DND-41 (cell line): ENCODE measurements at regions not wholly inside any gene's neighbourhood (a gene's known extent, or its start where the extent isn't known, plus 50 kb on each side); places are given as distances from the start of the nearest gene placed in this dataset.
"Not testable (repeated sequence)": the region's sequence is repeated elsewhere in the genome, so short reads cannot be mapped to it uniquely, and the experiment has no call there.

Experiments
- ATAC-seq: fragments of 200-7000 bp; cut with Tn5 transposase; 3 replicates; pipeline ENCODE4 v1.9.1; 2021; ENCODE audit warnings: low read depth; ENCODE audit not compliant: insufficient read depth
- DNase-seq: peaks from one replicate; pipeline ENCODE4 v3.0.0-alpha.2; 2020
- H2AFZ ChIP-seq: 2 replicates; pipeline ENCODE4 v1.6.0; 2012; ENCODE audit warnings: low read depth, low read length
- H3K27ac ChIP-seq: 2 replicates; pipeline ENCODE4 v1.5.1; 2012; ENCODE audit warnings: low read length, inconsistent platforms
- H3K27me3 ChIP-seq: fragments of 200-600 bp; sonication (generic); 2 replicates; pipeline ENCODE4 v1.6.0; 2012; ENCODE audit warnings: low read length, mild to moderate bottlenecking, inconsistent platforms; ENCODE audit not compliant: insufficient read depth, poor library complexity
- H3K36me3 ChIP-seq: 2 replicates; pipeline ENCODE4 v1.5.1; 2012; ENCODE audit warnings: low read length, inconsistent platforms; ENCODE audit not compliant: insufficient read depth
- H3K4me1 ChIP-seq: 2 replicates; pipeline ENCODE4 v1.5.1; 2012; ENCODE audit warnings: mild to moderate bottlenecking, low read length; ENCODE audit not compliant: insufficient read depth
- H3K4me2 ChIP-seq: 2 replicates; pipeline ENCODE4 v1.6.0; 2012; ENCODE audit warnings: mild to moderate bottlenecking, moderate library complexity, low read length, inconsistent platforms; ENCODE audit not compliant: insufficient read depth
- H3K4me3 ChIP-seq, 2 experiments: fragments of 200-600 bp in 1 of 2; shearing (Covaris generic) in 1 of 2; 2 replicates each; pipeline ENCODE4 v1.5.1; 2012 to 2016; ENCODE audit warnings: inconsistent platforms in 2 of 2, low read length in 2 of 2, mild to moderate bottlenecking in 2 of 2, low read depth in 1 of 2, moderate library complexity in 1 of 2
- H3K79me2 ChIP-seq: 2 replicates; pipeline ENCODE4 v1.6.0; 2012; ENCODE audit warnings: low read length, inconsistent platforms; ENCODE audit not compliant: insufficient read depth
- H3K9ac ChIP-seq: 2 replicates; pipeline ENCODE4 v1.6.0; 2012; ENCODE audit warnings: low read depth, mild to moderate bottlenecking, inconsistent platforms, low read length, moderate library complexity
- H3K9me3 ChIP-seq: 2 replicates; pipeline ENCODE4 v1.5.1; 2012; ENCODE audit warnings: low read length, moderate library complexity, mild to moderate bottlenecking, inconsistent platforms; ENCODE audit not compliant: insufficient read depth, severe bottlenecking
- H4K20me1 ChIP-seq: 2 replicates; pipeline ENCODE4 v1.6.0; 2012; ENCODE audit warnings: low read length; ENCODE audit not compliant: insufficient read depth
- CTCF ChIP-seq: IDR thresholded peaks from 2 replicates; pipeline ENCODE4 v1.5.1; 2012; ENCODE audit warnings: borderline replicate concordance, low read length, moderate library complexity, mild to moderate bottlenecking; ENCODE audit not compliant: poor library complexity, severe bottlenecking; ENCODE audit errors: extremely low read depth
- EZH2 ChIP-seq: IDR thresholded peaks from 3 replicates; pipeline ENCODE4 v1.6.1; 2012; ENCODE audit warnings: borderline replicate concordance, low read depth, mild to moderate bottlenecking, moderate library complexity, low read length, inconsistent platforms; ENCODE audit not compliant: severe bottlenecking

GRCh38 chr4:3634281-3634857 is 102.1 kb upstream of the LRPAP1 start:
- H3K4me2 ChIP-seq: no peak overlapping the region

GRCh38 chr4:3633277-3633676 is 101.1 kb upstream of the LRPAP1 start:
- not testable (repeated sequence) for DNase-seq, H3K9ac ChIP-seq, H3K9me3 ChIP-seq, H3K27me3 ChIP-seq, H3K4me1 ChIP-seq, H3K27ac ChIP-seq, H3K79me2 ChIP-seq, H3K4me2 ChIP-seq, H3K4me3 ChIP-seq, H4K20me1 ChIP-seq, H3K36me3 ChIP-seq, ATAC-seq, H2AFZ ChIP-seq

More at GRCh38 chr4:3634281-3634857, 102.1 kb upstream of the LRPAP1 start:
- Histone ChIP-seq H4K20me1 (no peaks in the 10 kb centered on the region), H3K79me2 (no peaks in the 10 kb centered on the region), H3K9ac (no peak overlapping the region), H3K27me3 (no peaks in the 10 kb centered on the region), H3K27ac (no peak overlapping the region), H3K4me1 (no peaks in the 10 kb centered on the region), H2AFZ (no peak overlapping the region), H3K9me3 (no peaks in the 10 kb centered on the region), H3K36me3 (no peaks in the 10 kb centered on the region), H3K4me3 (no peak overlapping the region)
- no peak for DNase-seq
- no peak for ATAC-seq
- no peak for TF ChIP-seq CTCF
- no peak for TF ChIP-seq EZH2

GRCh38 chr4:3632794-3633193 is 100.6 kb upstream of the LRPAP1 start:
- H3K27me3 ChIP-seq, H3K27ac ChIP-seq, H2AFZ ChIP-seq, ATAC-seq, DNase-seq, H3K79me2 ChIP-seq, H3K9me3 ChIP-seq, H3K36me3 ChIP-seq, H3K4me1 ChIP-seq, H3K4me2 ChIP-seq, H3K4me3 ChIP-seq, H4K20me1 ChIP-seq, H3K9ac ChIP-seq: not testable (repeated sequence)

GRCh38 chr4:3631544-3632266 is 99.5 kb upstream of the LRPAP1 start:
- H3K4me1 ChIP-seq, H4K20me1 ChIP-seq, H3K9me3 ChIP-seq, H3K27ac ChIP-seq, ATAC-seq, H3K4me2 ChIP-seq, H3K36me3 ChIP-seq, H3K4me3 ChIP-seq, H2AFZ ChIP-seq, H3K79me2 ChIP-seq, H3K9ac ChIP-seq, DNase-seq, H3K27me3 ChIP-seq: not testable (repeated sequence)
